ENCODE measurements at regions not wholly inside any gene's neighbourhood (a gene's known extent, or its start where the extent isn't known, plus 50 kb on each side); places are given as distances from the start of the nearest gene placed in this dataset.

DNA sequence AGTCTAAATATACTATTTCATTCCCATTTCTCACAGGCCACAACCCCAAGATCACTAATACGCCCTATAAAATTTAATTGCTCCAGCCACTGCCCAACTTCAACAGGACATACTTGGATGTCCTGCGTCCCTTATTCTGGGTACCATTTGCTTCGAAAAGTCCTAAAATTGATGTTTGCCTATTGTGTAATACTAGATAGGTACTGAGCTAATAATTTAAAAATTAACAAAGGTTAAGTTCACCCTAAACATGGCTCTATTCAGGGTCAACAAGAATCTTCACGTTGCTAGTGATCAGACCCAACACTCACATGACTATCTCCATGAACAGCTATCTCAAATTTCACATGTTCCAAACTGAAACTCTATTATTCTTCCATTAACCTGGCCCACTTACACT is 296.4 kb upstream of the RND3 start:
- Histone ChIP-seq H3K27me3 (ENCODE audit: insufficient read depth in 3 of 3, low read length in 2 of 3) (no peaks in the 10 kb centered on the region), H3K27ac (no peak overlapping the region), H3K4me3 (no peak overlapping the region), H3K36me3 (ENCODE audit: insufficient read depth in 1 of 2, low read depth in 1 of 2) (no peaks in the 10 kb centered on the region), H3K9me3 (no peaks in the 10 kb centered on the region), H3K4me1 (no peaks in the 10 kb centered on the region)
- 80 to 81% (median 81%) methylated on average over 4 of the region's 4 CpGs for WGBS, 3 donors
- TF ChIP-seq, protein P1, sequence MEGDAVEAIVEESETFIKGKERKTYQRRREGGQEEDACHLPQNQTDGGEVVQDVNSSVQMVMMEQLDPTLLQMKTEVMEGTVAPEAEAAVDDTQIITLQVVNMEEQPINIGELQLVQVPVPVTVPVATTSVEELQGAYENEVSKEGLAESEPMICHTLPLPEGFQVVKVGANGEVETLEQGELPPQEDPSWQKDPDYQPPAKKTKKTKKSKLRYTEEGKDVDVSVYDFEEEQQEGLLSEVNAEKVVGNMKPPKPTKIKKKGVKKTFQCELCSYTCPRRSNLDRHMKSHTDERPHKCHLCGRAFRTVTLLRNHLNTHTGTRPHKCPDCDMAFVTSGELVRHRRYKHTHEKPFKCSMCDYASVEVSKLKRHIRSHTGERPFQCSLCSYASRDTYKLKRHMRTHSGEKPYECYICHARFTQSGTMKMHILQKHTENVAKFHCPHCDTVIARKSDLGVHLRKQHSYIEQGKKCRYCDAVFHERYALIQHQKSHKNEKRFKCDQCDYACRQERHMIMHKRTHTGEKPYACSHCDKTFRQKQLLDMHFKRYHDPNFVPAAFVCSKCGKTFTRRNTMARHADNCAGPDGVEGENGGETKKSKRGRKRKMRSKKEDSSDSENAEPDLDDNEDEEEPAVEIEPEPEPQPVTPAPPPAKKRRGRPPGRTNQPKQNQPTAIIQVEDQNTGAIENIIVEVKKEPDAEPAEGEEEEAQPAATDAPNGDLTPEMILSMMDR (IDR thresholded peaks at IDR 0.05), result no peak
- no peak for ATAC-seq
- no peak for DNase-seq
- intact Hi-C loops (cut with DNase I), result no loop called here

DNA sequence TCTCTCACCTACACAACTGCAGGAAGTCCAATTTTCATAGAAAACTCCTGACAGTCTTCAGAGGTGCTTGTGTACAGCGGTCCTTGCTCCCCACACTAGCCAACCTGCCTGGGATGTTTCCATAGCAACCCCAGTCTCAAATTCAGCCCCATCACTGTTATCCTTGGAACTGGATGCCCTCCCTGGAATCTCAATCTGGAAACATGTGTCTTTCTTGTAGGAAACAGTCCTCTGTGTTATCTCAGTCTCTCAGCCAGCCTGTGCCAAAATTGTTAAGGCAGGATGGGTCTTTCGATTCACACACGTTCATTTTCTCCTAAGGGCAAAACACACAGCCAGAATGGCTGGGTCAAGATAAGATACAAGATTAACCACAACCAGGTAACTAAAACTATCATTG is 295.5 kb upstream of the RND3 start:
- intact Hi-C loops (cut with DNase I), result no loop called here
- DNase-seq (no peak), ATAC-seq (no peak)
- TF ChIP-seq, protein P1 (IDR thresholded peaks at IDR 0.05), result no peak
- Histone ChIP-seq H3K27ac (no peak overlapping the region), H3K4me1 (no peaks in the 10 kb centered on the region), H3K9me3 (no peaks in the 10 kb centered on the region), H3K4me3 (no peak overlapping the region), H3K27me3 (ENCODE audit: insufficient read depth in 3 of 3, low read length in 2 of 3) (no peaks in the 10 kb centered on the region), H3K36me3 (ENCODE audit: insufficient read depth in 1 of 2, low read depth in 1 of 2) (no peaks in the 10 kb centered on the region)
- whole genome bisulfite sequencing, 3 donors, result 81 to 94% (median 85%) methylated on average over 3 of the region's 3 CpGs

DNA sequence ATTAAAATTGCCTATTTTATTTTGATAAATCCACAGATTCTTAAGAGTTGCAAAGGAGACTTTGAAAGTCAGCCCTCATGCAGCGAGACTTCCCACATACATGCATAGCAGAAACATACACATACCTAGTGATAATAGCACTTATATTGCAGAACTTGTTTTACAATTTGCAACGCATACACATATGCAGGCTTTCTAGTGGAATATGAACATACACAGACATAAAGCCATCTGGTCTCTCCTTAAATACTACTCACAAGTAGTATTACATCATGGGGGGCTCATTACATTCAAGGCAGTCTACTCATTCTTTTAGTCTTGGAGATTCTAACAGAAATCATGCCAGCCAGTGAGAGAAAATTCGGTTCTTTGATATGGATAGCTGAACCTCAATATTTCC is 295.1 kb upstream of the RND3 start:
- H3K27me3 ChIP-seq (ENCODE audit: insufficient read depth in 3 of 3, low read length in 2 of 3), result no peaks in the 10 kb centered on the region
- TF ChIP-seq, protein P1 (IDR thresholded peaks at IDR 0.05), result no peak
- DNase-seq, result no peak
- no peak for ATAC-seq
- no peaks in the 10 kb centered on the region for H3K4me1 ChIP-seq
- H3K4me3 ChIP-seq, result no peak overlapping the region
- 89 to 91% (median 90%) methylated on average over 3 of the region's 3 CpGs for WGBS, 3 donors
- H3K36me3 ChIP-seq (ENCODE audit: insufficient read depth in 1 of 2, low read depth in 1 of 2), result no peaks in the 10 kb centered on the region
- intact Hi-C loops (cut with DNase I), result no loop called here
- H3K27ac ChIP-seq, result no peak overlapping the region
- no peaks in the 10 kb centered on the region for H3K9me3 ChIP-seq

GRCh38 chr2:150781142-150781541 is 293.7 kb upstream of the RND3 start:
- Histone ChIP-seq H3K4me1 (no peaks in the 10 kb centered on the region), H3K4me3 (no peak overlapping the region), H3K27me3 (ENCODE audit: insufficient read depth in 3 of 3, low read length in 2 of 3) (no peaks in the 10 kb centered on the region), H3K36me3 (ENCODE audit: insufficient read depth in 1 of 2, low read depth in 1 of 2) (no peaks in the 10 kb centered on the region), H3K9me3 (no peaks in the 10 kb centered on the region), H3K27ac (no peak overlapping the region)
- WGBS, 3 donors, result 53 to 64% (median 58%) methylated on average over 7 of the region's 7 CpGs
- TF ChIP-seq, protein P1 (IDR thresholded peaks at IDR 0.05), result no peak
- DNase-seq, result no peak
- no peak for ATAC-seq
- intact Hi-C loops (cut with DNase I), result no loop called here

- no peak for DNase-seq
Measured at GRCh38 chr2:150778828-150779227, 291.4 kb upstream of the RND3 start.

More at GRCh38 chr2:150778828-150779227, 291.4 kb upstream of the RND3 start:
- H3K36me3 ChIP-seq (ENCODE audit: insufficient read depth in 1 of 2, low read depth in 1 of 2), result no peaks in the 10 kb centered on the region
- no peak overlapping the region for H3K27ac ChIP-seq
- no peaks in the 10 kb centered on the region for H3K9me3 ChIP-seq
- 43 to 59% (median 55%) methylated on average over 1 of the region's 1 CpG for WGBS, 3 donors
- intact Hi-C loops (cut with DNase I), result no loop called here
- H3K27me3 ChIP-seq (ENCODE audit: insufficient read depth in 3 of 3, low read length in 2 of 3), result no peaks in the 10 kb centered on the region
- no peak for ATAC-seq
- no peak overlapping the region for H3K4me3 ChIP-seq
- TF ChIP-seq, protein P1 (IDR thresholded peaks at IDR 0.05), result no peak
- H3K4me1 ChIP-seq, result no peaks in the 10 kb centered on the region
